Mesenteric fat pad (tissue), 1 donor: ENCODE measurements at regions not wholly inside any gene's neighbourhood (a gene's known extent, or its start where the extent isn't known, plus 50 kb on each side); places are given as distances from the start of the nearest gene placed in this dataset.

ENCODE experiments used
- DNase-seq: peaks from one replicate; pipeline ENCODE4 v3.0.0-alpha.2; 2020; ENCODE audit warnings: low spot score
- donor health status: DM: yes; HTN: yes; CAD: no.

DNA sequence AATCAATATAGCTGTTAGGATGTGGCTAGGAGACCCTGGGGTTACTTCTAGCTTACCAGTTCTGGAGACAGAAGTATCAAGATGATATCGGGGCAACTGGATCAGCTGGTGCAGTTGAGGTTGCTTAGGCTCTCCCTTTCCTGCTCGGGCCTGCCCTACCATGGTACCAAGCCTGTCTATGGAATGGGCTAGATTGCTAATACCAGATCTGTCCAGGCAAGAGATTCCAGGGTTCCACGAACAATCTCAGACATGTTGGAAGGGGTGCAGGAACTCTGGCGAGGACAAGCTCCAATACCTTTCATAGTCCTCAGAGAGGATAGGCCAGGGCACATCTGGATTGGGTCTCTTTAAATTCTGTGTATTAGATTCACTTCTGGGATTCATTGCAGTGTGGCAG is 53.8 kb downstream of the ADM start:
- no peak for DNase-seq

DNA sequence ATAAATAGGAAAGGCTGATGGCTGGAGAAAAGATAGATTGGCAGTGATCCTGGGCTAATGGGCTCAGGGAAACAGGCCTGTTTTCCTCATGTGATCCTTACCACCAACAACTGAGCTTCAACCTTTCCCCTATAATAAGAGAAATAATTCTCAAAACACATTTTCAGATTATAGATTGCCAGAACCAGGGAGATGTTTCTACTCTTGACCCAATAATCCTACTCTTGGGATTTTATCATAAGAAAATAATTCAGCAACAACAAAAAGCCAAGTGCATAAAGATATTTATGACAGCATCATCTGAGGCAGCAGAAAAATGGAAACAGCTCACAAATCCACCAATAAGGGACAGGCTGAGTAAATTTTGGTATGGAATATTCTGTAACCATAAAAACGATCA is 54.3 kb downstream of the ADM start:
- DNase-seq = no peak

DNA sequence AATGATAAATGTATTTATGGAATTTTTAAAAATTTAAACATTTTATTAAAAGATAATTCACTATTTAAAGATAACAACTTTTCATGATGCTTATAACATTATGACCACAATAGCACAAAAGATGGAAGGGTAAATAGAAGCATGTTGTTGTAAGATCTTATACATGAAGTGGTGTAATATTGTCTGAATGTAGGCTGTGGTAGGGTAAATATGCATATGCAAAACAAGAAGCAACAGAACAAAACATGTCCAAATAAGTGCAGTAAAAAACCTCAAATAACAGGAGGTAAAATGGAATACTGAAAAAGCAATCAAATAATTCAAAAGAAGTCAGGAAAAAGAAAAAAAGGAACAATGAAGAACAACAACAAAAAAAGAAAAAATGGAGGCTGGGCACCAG is 56.0 kb downstream of the ADM start:
- DNase-seq = no peak

DNA sequence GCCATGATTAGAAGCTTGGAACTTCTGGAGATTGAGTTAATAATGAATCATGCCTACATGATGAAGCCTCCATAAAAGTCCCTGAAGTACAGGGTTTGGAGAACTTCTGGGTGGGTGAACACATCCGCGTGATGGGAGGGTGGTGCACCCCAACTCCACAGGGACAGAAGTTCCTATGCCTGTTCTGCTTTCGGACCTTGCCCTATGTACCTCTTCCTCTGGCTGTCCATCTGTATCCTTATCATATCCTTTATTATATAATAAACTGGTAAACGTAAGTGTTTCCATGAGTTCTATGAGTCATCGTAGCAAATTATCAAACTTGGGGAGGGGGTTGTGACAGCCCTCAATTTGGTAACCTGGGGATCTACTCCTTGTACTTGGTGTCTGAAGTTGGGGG is 60.2 kb downstream of the ADM start:
- no peak for DNase-seq

DNA sequence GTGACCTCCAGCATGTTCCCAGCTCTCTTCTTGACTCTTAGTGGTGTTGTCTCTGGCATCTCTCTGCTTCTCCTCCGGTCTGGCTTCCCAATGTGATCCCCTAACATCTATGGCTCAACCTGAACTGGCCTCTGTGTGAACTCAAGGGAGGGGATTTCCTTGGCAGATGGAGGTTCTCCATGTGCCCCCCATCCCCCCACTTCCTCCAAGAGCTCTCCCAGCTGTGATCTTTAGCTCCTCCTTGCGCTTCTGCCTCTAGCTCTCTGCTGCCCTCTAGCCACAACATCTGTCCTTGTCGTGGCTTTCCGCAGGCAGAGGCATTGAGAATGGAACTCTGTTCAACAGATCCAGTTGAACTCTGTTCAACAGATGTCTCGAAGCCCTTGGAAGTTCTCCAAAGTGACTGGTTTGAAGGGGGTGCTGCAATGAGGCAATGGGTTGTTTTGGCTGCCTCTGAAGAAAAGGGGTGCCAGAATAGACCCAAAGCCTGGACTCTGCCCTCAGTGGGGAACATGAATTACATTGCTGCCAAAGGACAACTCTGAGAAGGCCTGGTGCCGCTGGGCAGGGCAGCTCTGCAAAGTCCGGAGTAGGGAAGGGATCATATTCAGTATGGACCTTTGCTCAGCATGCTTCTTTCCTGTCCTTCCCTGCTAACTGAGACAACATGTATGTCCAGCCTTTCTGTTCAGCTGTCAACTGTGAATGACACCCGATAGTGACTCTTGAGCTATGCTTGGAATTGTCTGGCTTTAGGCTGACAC is 61.9 kb downstream of the ADM start:
- no peak for DNase-seq

DNA sequence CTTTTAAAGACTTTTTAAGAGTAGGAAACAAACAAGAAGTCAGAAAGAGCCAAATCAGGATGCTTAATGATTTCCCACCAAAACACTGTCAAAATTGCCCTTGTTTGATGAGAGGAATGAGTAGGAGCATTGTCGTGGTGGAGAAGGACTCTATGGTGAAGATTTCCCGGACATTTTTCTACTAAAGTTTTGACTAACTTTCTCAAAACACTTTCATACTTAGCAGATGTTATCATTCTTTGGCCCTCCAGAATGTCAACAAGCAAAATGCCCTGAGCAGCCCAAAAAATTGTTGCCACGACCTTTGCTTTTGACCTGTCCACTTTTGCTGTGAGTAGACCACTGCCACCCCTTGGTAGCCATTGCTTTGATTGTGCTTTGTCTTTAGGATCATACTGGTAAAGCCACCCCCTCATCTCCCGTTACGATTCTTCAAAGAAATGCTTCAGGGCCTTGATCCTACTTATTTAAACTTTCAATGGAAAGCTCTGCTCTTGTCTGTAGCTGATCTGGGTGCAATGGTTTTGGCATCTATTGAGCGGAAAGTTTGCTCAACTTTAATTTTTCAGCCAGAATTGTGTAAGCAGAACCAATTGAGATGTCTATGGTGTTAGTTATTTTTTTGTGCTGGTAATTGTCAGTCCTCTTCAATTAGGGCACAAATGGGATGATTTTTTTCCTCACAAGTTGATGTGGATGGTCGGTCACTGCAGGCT is 67.2 kb downstream of the ADM start:
- no peak for DNase-seq

DNA sequence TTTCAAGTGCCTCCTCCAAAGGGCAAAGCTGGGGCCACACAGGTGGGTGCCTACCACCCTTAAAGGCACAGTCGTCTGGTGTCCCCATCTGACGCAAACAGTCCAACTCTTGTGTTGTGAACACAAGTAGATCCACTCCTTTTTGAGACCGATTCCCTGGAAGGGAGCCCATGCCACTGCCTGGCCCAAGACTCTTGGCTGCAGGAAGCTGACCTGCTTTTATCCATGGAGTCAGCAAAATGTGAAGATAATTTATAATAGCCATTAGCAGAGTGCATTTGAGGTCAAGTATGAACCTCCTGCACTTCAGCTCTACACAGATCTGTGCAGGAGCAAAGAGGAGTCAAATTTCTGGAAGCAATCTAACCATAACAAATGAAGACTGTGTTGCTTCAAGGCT is 68.5 kb downstream of the ADM start:
- no peak for DNase-seq

DNA sequence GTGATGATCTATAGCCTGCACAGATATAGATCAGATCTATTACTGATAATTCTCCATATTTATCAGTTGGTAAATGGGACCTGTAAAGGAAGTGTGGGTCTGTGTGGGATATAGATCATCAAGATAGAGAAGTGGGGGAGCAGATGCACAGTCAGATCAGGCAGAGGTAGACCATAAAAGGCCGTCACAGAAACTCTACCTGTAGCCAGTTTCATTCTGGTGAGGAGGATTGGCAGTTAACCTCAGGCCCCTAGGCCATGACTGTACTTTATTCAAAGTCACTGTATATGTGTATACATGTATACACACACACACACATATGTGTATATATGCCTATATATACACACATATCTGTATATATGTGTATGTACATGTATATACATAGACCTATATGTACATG is 69.1 kb downstream of the ADM start:
- DNase-seq = no peak

DNA sequence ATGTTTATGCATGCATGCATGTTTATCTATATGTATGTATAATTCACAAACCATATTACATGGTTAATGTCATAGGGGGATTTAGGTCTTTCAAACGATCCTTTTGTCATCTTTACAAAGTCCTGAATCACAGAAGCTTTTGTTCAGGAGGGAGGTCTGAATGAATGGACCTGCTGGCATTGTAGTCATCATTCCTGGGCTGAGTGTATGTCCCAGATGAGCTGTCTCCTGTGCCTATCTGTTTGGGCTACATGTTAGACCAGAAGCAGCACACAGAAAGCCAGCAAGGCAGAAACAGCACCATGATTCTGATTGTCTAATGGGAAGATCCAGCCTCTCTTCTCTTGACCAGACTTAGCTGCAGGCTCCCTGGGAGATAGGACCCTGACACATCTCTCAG is 69.5 kb downstream of the ADM start:
- DNase-seq = no peak

DNA sequence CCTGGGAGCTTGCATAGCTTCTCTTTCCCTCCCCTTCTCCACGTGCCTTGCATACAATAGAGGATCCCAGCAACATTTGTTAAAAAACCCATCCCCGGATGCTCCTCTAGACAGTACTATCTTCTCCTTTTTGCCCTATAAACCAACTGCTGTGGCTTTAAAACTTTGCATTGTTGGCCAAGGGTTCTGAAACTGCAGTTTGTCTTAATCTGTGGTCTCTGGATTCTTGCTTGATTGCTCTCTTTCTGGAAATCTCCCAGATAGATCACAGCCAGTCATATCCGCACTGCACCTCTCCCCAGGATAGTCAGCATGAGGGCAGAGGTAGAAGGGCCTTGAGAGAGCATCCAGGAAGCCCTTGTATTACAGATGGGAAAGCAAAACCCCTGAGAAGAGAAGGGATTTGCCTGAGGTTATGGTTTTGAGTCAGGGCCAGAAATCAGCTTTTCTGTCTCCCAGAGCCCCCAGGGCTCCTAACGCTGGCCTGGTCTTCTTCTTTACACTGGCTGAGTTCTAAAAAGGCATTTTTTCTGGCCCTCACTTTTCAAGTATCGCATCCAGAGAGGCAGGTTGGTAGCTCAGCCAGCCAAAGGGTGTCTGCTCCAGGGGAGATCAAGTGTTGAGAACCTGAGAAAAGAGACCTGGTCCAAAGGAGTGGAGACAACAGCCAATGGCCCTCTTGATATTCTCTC is 70.6 kb downstream of the ADM start:
- no peak for DNase-seq

DNA sequence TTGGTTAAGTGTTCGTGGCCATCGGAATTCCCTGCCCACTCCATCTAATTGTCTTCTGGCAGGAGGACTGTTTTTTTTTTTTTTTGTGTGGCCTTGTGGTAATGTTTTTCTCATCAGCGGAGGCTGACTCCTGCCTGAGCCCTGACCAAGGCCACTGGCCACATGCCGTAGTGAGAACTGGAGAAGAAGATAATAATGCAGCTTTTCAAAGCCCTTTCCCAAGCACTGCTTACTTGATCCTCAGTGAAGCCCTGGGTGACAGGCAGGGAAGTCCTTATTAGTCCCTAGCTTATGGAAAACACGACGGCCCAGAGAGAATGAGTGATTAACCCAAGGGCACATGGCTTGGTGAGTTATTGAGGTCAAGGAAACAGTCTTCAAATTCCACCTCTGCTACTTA is 71.2 kb downstream of the ADM start:
- no peak for DNase-seq

DNA sequence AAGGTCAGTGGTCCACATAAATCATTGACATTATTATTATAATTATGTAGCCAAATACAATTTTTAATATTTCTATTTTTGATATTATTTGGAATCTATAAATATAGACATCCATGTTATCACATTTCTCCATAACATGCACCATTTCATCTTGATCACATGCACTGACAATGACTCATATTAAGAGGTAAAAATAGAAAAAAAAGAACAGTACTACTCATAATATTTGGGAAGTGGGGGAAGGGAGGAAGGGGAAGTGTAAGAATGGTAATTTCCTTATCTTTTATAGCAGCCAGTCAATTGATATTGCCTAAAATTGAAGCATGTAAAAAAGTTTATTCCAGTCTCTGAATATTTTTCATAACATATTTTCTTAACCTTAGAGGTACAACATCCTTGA is 72.3 kb downstream of the ADM start:
- no peak for DNase-seq

DNA sequence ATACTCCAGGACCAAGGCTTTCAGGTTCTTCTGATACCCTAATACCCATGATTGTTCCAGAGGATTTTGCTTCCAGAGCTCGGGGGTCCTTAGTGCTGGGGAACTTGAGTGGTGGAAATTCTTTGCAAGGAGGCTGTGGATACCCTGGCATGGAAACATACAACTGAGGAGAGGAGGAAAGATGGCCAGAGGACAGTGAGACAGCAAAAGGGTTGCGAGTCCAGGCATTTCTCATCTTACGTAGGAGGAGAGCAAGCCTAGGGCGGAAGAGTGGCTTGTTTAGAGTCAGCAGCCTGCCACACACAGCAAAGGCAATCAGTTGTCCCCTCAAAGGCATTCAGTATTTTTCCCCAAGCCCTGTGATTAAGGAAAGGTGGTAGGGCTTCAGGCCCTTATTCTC is 73.5 kb downstream of the ADM start:
- no peak for DNase-seq

DNA sequence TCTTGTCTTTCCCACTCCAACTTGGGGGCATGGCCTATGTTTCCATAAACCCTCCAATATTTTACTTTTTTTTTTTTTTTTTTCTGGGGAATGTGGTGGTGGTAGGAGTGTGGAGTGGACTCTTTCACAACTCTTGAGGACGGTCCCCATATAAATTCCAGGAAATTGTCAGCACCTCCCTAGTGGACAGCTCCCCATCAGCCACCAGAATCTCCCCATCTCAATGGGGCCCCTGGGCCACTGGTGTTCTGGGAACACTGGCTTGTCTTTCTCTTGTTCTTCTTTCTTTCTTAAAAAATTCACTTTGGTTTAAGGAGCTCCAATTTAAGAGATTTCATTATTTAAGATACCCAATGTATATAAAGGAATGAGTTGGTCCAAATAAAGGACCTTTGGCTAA is 74.1 kb downstream of the ADM start:
- no peak for DNase-seq

DNA sequence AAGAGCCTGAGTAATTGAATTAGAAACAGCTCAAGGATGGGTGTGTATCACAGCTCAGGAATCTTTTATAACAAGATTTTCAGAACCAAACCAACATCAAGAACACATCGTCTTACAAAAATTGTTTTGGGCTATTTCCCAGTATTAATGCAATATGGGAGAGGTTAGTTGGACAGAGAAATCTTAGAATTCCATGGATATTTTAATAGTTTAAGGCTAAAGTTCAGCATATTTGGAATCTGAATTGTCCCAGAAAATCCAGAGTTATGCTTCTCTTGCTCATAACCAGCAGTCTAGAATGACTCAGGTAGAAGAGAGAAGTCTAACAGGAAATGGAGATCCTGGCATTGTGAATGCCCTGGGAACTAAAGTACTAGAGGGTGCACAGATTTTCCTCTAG is 74.6 kb downstream of the ADM start:
- DNase-seq = no peak

DNA sequence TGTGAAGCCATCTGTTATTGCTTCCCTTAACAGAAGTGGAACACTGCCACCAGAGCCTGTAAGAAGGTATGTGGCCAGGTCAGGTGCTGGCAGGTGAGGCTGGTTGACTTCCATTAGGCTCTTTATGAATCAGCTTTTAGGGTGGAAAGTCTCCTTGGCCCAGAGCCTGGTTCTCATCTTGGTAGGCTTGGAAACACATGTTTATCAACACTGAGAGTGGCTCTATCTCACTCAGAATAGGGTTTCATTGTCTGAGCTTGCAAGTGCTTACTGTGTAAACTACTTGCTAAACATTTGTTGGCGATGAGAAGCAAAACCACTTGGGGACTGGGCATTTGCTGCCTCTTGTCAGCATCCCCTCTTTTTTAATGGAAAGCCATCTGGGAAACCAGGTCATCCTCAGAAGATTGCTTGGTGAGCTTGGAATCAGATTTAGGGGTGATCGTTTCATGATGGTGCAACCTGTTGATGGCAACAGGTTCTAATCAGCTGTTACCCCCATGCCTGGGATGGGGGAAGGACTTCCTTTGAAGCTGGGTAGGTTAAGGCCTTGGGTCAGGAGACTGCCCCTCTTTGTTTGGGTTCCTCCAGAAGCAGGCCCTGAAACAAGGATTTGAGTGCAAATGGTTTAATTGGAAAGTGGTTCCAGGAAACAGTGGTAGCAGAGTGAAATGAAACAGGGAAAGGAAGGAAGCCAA is 75.0 kb upstream of the AMPD3 start:
- no peak for DNase-seq

DNA sequence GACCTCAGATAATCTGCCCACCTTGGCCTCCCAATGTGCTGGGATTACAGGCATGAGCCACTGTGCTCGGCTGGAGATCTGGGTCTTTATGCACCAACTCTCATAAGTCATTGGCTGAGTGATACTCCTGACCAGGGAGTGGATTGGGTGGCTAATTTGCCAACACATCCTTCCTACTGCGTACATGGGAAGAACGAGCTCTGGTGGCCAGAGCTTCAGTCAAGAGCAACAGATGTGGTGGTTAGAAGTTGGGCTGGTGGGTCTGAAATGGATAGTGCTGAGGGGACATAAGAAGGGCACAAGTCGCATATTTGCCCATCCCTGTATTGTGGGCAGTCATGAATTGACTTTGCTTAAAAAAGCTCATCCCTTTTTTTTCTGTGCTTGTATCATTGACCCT is 74.1 kb upstream of the AMPD3 start:
- no peak for DNase-seq

DNA sequence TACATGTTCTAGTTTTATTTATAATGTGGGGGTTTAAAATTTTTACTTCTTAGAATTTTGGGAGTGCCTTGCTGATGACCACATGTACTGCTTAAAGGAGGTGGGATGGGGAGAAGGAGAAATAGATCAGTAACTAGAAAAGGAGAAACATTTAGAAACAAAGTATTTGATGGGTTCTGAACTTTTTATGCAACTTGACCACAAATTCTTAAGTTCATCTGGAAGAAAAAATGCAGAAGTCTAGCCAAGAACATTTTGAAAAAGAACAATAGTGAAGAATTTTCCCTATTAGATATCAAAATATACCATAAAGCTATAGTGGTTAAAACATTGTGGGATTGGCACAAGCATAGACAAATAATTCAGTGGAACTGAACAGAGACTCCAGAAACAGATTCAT is 73.3 kb upstream of the AMPD3 start:
- DNase-seq = no peak

DNA sequence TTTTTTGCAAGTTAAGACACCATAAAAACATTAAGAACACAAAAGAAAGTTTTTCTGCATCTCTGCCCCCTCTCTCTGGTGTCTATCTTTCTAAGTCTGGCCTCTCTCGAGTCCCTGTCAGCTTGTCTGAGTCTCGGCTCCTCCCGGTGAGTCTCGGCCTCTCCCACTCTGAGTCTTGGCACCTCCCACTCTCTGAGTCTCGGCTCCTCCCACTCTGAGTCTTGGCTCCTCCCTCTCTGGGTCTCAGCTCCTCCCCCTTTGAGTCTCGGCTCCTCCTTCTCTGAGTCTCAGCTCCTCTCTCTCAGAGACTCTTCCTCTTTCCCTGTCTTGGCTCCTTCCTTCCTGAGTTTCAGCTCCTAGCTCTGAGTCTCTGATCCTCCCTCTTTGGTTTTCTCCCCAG is 72.5 kb upstream of the AMPD3 start:
- DNase-seq = no peak

DNA sequence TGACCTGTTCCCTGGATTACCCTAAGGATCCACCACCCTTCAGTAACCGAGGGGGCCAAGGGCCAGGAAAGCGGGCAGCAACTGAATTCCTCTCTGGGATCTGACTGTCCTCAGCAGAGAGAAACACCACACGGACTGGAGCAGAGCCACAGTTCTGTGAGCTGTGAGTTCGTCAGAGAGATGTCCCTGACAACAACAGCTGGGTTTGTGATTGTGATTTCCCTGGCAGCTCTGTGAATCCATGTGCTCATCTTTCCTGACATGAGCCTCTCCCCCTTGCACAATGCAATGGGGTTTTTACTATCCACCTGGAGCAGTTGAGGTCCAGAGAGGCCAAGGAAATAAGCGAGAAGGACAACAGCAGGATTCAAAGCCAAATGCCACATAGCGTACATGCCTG is 69.4 kb upstream of the AMPD3 start:
- DNase-seq = no peak

DNA sequence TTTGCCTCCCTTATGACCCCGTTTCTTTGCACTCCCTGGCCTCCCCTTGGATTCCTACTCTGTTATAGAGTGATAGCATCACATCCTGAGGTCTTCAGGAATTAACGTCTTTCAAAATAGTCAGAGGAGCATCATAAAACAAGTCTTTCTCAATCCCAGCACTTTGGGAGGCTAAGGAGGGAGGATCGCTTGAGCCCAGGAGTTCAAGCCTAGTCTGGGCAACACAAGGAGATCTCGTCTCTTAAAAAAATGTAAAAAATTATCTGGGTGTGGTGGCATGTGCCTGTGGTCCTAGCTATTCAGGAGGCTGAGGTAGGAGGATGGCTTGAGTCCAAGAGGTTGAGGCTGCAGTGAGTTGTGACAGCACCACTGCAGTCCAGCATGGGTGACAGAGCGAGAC is 68.7 kb upstream of the AMPD3 start:
- no peak for DNase-seq

DNA sequence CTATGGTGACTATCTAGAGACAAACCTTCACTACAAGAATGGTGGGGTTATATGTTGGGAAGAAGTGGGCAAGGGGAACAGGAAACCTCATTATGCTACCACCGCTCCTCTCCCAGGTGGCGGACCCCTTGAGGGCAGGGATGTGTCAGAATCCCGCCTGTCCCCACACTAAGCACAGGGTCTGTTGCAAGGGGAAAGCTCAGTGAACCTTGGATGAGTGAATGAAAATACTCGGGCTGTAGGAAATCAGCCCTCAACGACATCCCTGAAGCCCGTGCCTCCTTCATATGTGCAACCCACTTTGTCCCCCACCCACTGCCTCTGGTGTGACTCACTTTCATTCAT is 68.2 kb upstream of the AMPD3 start:
- no peak for DNase-seq
